ENCODE measurements at regions not wholly inside any gene's neighbourhood (a gene's known extent, or its start where the extent isn't known, plus 50 kb on each side); places are given as distances from the start of the nearest gene placed in this dataset.

DNA sequence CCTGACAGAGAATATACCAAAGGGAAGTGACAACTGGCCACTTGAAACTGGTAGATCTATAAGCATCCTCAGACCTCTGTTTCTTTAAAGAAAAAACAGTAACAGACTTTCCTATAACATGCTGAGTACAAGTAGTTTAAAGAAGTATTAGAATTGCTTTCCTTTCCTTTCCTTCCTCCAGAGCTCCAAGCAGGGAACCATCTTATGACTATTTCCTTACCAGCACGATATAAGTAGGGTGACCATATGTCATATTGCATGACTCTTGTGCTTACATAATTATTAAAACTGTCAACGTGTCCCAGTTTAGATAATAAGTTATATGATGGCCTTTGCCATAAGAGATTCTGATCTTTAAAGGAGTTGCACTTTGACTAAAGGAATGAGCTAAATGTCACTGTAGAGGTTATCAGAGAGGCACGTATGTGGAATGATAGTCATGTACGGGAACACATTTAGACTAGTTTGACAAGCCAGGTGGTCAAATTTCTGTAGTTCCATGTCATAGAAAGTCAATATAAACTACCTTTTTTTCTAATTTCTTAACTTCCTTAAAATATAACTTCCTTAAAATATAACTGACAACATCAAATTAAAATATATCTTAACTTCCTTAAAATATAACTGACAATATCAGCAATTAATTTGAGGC is 212.7 kb upstream of the CD180 start:
- no peak for TF ChIP-seq CTCF (IDR thresholded peaks at IDR 0.05)
- no peak for TF ChIP-seq EZH2 (IDR thresholded peaks at IDR 0.05)

Data from neural progenitor cell (in vitro differentiated cells).